GM18520 (cell line): ENCODE measurements at regions not wholly inside any gene's neighbourhood (a gene's known extent, or its start where the extent isn't known, plus 50 kb on each side); places are given as distances from the start of the nearest gene placed in this dataset.
A peak's percentile ranks its signal among the peaks of the same experiment; 100 is the strongest.

ENCODE experiments used
- ATAC-seq: cut with Tn5 transposase; IDR thresholded peaks from one replicate; pipeline ENCODE4 v1.9.1; 2021; ENCODE audit not compliant: unreplicated experiment

GRCh38 chr7:55641273-55641691 lies 69.0 kb upstream of the VOPP1 start:
- ATAC-seq: peak; percentile 77

GRCh38 chr7:55639640-55640039 lies 67.3 kb upstream of the VOPP1 start:
- no peak for ATAC-seq

- ATAC-seq: no peak
Observed at GRCh38 chr7:55629051-55629677, 56.9 kb upstream of the VOPP1 start.

GRCh38 chr7:55624813-55625212 lies 52.5 kb upstream of the VOPP1 start:
- ATAC-seq: no peak

GRCh38 chr7:55623617-55624016 lies 51.3 kb upstream of the VOPP1 start:
- ATAC-seq: no peak

- ATAC-seq: no peak
Observed at GRCh38 chr7:55622241-55622640, 49.9 kb upstream of the VOPP1 start.
